Adrenal gland (tissue), 5 donors: ENCODE measurements at regions not wholly inside any gene's neighbourhood (a gene's known extent, or its start where the extent isn't known, plus 50 kb on each side); places are given as distances from the start of the nearest gene placed in this dataset.

Experiments
- POLR2A ChIP-seq, 2 donors: fragments of 450-650 bp; IDR thresholded peaks; one replicate each; pipeline ENCODE4 v1.6.1; 2017; ENCODE audit warnings: antibody characterized with exemption in 2 of 2, mild to moderate bottlenecking in 2 of 2, moderate library complexity in 1 of 2
- TF ChIP-seq, protein P1 (sequence below), 6 experiments: fragments of 450-650 bp in 4 of 6; fragments of 200-600 bp in 2 of 6; sonication (generic) in 1 of 6; IDR thresholded peaks; 1 replicate in 5 of 6; 2 replicates in 1 of 6; pipeline versions ENCODE4 v1.5.1 to v1.8.0; 2016 to 2021; ENCODE audit warnings: antibody characterized with exemption in 6 of 6, mild to moderate bottlenecking in 2 of 6, moderate library complexity in 1 of 6
- donor health status: DM: no; HTN: no; CAD: no.

DNA sequence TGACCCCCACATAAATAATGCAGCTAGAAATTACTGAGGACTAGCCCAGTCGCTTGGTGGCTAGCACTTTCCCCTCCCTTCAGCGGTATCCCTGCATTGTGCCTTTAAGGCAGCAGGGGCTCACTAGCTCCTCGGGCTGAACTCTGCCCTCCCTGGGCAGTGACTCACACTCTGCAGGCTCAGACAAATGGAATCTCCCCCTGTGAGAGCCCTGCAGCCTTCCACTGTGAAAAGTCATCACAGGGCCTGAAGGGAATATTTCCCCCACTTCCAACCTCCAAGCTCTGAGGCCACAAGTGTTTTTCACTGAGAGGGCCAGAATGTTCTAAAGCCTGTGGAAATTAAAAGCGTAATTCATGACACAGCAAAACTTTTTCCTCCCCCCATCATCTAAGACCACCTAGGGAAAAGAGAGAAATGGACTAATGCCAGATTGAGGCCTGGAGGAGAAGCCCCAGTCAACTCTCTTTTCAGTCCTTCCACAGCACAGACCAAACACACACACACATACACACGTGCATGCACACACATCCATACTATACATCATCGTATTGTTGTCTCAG lies 93.6 kb upstream of the COL1A2 start:
- TF ChIP-seq POLR2A (IDR thresholded peaks at IDR 0.05): peak in 1 of 2 donors; percentile 33
- TF ChIP-seq, protein P1, sequence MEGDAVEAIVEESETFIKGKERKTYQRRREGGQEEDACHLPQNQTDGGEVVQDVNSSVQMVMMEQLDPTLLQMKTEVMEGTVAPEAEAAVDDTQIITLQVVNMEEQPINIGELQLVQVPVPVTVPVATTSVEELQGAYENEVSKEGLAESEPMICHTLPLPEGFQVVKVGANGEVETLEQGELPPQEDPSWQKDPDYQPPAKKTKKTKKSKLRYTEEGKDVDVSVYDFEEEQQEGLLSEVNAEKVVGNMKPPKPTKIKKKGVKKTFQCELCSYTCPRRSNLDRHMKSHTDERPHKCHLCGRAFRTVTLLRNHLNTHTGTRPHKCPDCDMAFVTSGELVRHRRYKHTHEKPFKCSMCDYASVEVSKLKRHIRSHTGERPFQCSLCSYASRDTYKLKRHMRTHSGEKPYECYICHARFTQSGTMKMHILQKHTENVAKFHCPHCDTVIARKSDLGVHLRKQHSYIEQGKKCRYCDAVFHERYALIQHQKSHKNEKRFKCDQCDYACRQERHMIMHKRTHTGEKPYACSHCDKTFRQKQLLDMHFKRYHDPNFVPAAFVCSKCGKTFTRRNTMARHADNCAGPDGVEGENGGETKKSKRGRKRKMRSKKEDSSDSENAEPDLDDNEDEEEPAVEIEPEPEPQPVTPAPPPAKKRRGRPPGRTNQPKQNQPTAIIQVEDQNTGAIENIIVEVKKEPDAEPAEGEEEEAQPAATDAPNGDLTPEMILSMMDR (IDR thresholded peaks at IDR 0.05): peak in 4 of 6 experiments; percentile 12 to 23 (median 20)
